GM12872 (cell line): ENCODE measurements at regions not wholly inside any gene's neighbourhood (a gene's known extent, or its start where the extent isn't known, plus 50 kb on each side); places are given as distances from the start of the nearest gene placed in this dataset.

ENCODE experiments used
- TF ChIP-seq, protein P1 (sequence below): IDR thresholded peaks from 3 replicates; pipeline ENCODE4 v1.5.1; 2011; ENCODE audit warnings: low read depth, mild to moderate bottlenecking, low read length, moderate library complexity; ENCODE audit not compliant: insufficient read depth

DNA sequence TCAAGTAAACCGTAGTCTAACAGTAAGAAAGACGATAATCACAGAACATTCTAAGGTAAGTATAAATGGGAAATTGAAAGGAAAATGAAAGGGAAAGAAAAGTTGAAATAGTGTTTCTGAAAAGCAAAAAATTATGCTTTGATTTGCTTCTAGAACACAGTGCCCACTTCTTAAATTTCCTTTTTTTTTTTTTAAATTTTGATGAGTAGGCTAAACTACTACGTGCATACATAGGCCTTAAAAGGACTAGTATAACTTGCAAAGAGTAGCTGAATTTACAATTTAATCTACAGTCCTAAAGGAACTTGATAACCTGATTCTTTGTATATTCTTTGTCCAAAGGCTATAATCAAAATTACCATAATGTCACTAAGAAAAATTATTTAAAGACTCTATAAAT lies 325.3 kb downstream of the PAX3 start:
- TF ChIP-seq, protein P1, sequence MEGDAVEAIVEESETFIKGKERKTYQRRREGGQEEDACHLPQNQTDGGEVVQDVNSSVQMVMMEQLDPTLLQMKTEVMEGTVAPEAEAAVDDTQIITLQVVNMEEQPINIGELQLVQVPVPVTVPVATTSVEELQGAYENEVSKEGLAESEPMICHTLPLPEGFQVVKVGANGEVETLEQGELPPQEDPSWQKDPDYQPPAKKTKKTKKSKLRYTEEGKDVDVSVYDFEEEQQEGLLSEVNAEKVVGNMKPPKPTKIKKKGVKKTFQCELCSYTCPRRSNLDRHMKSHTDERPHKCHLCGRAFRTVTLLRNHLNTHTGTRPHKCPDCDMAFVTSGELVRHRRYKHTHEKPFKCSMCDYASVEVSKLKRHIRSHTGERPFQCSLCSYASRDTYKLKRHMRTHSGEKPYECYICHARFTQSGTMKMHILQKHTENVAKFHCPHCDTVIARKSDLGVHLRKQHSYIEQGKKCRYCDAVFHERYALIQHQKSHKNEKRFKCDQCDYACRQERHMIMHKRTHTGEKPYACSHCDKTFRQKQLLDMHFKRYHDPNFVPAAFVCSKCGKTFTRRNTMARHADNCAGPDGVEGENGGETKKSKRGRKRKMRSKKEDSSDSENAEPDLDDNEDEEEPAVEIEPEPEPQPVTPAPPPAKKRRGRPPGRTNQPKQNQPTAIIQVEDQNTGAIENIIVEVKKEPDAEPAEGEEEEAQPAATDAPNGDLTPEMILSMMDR, result no peak

DNA sequence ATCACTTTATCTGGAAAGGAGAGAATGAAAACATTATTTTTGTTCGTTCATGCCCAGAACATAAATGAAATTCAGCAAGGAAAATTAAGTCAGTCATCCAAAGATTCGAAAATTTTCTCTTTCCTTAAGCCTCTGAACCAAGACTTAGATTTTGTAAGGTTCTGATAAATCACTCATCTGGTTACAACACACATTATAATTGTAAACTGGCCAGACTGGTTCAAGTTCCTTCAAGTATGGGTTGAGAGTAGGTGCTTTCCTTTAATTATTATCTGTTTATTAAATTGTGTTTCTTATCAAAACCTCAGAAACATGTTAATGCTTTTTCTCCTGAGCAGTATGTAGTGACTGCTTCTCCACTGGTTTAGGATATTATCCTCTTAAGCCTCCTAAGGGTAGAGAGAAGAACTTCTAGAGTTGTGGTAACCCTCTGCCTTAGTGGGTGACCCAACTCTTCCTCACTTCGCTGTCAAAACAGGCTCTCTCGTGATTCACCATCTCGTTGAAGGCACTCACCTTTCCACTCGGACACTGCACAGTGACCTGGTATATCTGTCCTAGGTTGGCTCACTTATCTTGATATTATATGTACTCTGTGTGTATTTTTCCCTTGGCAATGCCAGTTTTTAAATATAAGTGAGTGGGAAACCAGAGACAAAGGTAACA lies 325.9 kb downstream of the PAX3 start:
- TF ChIP-seq, protein P1, result no peak

DNA sequence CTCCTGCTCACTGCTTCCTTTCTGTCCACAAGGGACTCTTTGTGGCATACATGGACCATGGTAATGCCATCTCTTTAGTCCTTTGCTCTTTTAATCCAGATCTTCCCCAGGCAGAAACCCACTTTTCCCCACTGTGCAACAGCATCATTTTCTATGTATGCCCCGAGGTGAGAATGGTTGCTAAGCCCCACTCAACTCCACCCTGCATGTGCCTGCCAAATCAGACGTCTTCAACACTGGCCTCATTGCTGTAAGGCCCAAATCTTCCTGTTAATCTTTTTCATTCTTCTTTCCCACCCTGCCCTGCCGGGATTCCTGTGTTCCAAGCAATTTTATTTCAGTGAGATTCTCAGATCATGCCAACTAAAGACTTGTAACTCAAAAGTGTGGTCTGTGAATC lies 328.4 kb downstream of the PAX3 start:
- TF ChIP-seq, protein P1, result no peak

DNA sequence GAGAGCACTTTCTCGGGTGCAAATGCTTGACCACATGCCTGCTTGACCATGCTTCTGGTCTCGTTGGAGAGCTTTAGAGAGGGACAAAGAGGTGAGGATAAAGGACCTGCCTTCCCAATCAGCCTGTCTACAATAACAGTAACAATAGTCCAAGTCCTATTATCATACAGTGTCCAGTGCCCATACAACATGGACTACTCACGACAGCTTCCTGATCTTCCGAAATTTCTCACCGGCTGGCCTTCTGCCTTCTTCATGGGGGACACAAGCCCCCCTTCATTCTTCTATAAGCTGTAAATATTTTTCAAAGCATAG lies 329.0 kb downstream of the PAX3 start:
- TF ChIP-seq, protein P1, result no peak

DNA sequence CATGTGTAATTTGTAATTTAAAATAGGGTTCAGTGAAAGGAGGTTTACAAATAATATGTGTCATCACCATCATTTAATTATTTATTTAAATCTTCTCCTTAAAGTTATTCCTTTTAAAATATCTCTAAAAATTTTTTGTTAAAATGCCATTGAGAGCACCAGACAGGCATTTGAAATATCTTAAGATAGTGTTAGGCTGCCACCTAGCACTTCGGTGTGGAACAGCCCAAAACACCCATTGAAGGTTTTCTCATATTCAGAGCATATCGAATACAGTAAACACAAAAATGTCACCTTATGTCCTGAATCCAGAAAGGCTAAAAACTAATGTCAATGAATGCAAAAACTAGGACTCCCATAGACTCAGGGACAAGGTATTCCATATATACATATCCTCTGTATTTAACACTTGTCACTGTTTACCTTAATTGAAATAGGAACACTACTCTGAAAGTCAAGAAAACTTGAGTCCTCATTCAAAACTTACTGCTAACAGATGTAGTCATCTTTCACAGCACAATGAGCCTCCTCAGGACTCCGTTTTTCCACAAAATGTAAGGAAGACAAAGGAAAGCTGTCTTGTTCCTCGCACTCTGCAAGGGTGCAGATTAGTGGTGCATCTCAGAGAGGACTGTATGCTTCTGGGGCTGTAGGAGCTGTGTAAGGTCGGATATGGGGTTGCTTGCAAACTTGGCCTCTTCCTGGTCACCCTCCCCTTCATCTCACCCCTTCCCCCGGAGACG lies 329.5 kb downstream of the PAX3 start:
- TF ChIP-seq, protein P1, result peak; percentile 57

DNA sequence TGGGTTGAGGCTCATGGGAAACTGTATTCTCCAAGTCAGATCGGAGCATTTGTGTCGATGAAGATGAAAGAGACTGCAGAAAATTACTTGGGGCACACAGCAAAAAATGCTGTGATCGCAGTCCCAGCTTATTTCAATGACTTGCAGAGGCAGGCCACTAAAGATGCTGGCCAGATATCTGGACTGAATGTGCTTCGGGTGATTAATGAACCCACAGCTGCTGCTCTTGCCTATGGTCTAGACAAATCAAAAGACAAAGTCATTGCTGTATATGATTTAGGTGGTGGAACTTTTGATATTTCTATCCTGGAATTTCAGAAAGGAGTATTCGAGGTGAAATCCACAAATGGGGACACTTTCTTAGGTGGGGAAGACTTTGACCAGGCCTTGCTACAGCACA lies 336.6 kb downstream of the PAX3 start:
- TF ChIP-seq, protein P1, result no peak

DNA sequence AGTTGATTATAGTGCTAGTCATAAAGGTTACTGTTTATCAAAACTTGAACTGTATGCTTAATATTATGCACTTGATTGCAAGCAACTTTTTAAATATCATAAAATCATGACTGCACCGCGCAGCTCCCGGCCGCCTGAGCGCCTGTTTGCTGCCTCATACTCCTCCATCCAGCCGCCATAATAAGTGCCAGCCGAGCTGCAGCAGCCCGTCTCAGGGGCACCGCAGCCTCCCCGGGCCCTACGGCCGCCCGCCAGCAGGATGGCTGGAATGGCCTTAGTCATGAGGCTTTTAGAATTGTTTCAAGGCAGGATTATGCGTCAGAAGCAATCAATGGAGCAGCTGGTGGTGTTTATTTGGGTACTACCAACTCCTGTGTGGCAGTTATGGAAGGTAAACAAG lies 337.2 kb downstream of the PAX3 start:
- TF ChIP-seq, protein P1, result no peak
